MCF 10A (cell line): ENCODE measurements at regions not wholly inside any gene's neighbourhood (a gene's known extent, or its start where the extent isn't known, plus 50 kb on each side); places are given as distances from the start of the nearest gene placed in this dataset.

Experiments used
- BruUV-seq: library from RNA; stranded (reverse); fragments of 400-500 nt; replicated peaks from 2 replicates; lab custom pipeline; 2021; lab: Mats Ljungman, UMichigan
- CTCF ChIA-PET: fragments of 300-600 bp; sonication (Branson Sonifier 250); formaldehyde crosslinking; extraction: SDS; loops from one replicate; lab custom pipeline; 2021; ENCODE audit warnings: antibody characterized with exemption, inconsistent platforms; lab: Yijun Ruan, JAX
- POLR2A ChIA-PET: fragments of 300-600, 350-650 bp; sonication (Branson Sonifier 250); formaldehyde crosslinking; extraction: SDS; loops from one replicate; lab custom pipeline; 2020; ENCODE audit warnings: antibody characterized with exemption, inconsistent platforms; lab: Yijun Ruan, JAX
- DNase-seq: peaks from one replicate; pipeline ENCODE4 v3.0.0-alpha.2; 2018; ENCODE audit not compliant: unreplicated experiment
- H3K27ac Mint-ChIP-seq: one replicate; pipeline ENCODE4 v1.8.0; 2022; ENCODE audit warnings: mild to moderate bottlenecking, low read depth, mixed read lengths; ENCODE audit not compliant: unreplicated experiment
- H3K27me3 Mint-ChIP-seq: one replicate; pipeline ENCODE4 v1.8.0; 2022; ENCODE audit warnings: mixed read lengths; ENCODE audit not compliant: insufficient read depth, unreplicated experiment
- H3K36me3 Mint-ChIP-seq: one replicate; pipeline ENCODE4 v1.8.0; 2022; ENCODE audit warnings: mild to moderate bottlenecking, moderate library complexity, mixed read lengths; ENCODE audit not compliant: insufficient read depth, unreplicated experiment
- H3K4me1 Mint-ChIP-seq: one replicate; pipeline ENCODE4 v1.8.0; 2022; ENCODE audit warnings: mixed read lengths; ENCODE audit not compliant: insufficient read depth, unreplicated experiment
- H3K4me3 Mint-ChIP-seq: one replicate; pipeline ENCODE4 v1.8.0; 2022; ENCODE audit warnings: mild to moderate bottlenecking, moderate library complexity, mixed read lengths; ENCODE audit not compliant: unreplicated experiment
- H3K9me3 Mint-ChIP-seq: one replicate; pipeline ENCODE4 v1.8.0; 2022; ENCODE audit warnings: mixed read lengths; ENCODE audit not compliant: unreplicated experiment
- CTCF ChIP-seq: fragments of 200-600 bp; IDR thresholded peaks from one replicate; pipeline ENCODE4 v1.8.0; 2022; ENCODE audit warnings: antibody characterized with exemption, mild to moderate bottlenecking; ENCODE audit not compliant: unreplicated experiment
- intact Hi-C: fragments of 100-400 bp; cut with micrococcal nuclease; formaldehyde crosslinking; loops from 2 replicates; pipeline ENCODE4 v1.14.1; 2022

- intact Hi-C loops = no loop called here
- no peaks in the 10 kb centered on the region for H3K9me3 Mint-ChIP-seq
- no TSS peak for BruUV-seq
- CTCF ChIA-PET = no interaction called here
- no peak for DNase-seq
- no peaks in the 10 kb centered on the region for H3K36me3 Mint-ChIP-seq
- no peak overlapping the region for H3K27ac Mint-ChIP-seq
- H3K4me1 Mint-ChIP-seq = no peaks in the 10 kb centered on the region
- no peak overlapping the region for H3K4me3 Mint-ChIP-seq
- no peaks in the 10 kb centered on the region for H3K27me3 Mint-ChIP-seq
- TF ChIP-seq CTCF = no peak
- POLR2A ChIA-PET = no interaction called here
These were observed 2064.4 kb upstream of the C9orf72 start for GRCh38 chr9:29637471-29638237.

- Mint-ChIP-seq H3K27ac (no peak overlapping the region), H3K9me3 (no peaks in the 10 kb centered on the region), H3K36me3 (no peaks in the 10 kb centered on the region), H3K4me3 (no peak overlapping the region), H3K4me1 (no peaks in the 10 kb centered on the region), H3K27me3 (no peaks in the 10 kb centered on the region)
- ChIA-PET POLR2A (interaction anchor here (0.6 kb wide), 1 partner anchor 86 kb away, joined by 3 read pairs; no protein-coding TSS in a partner anchor), CTCF (no interaction called here)
- no peak for DNase-seq
- intact Hi-C loops = no loop called here
- TF ChIP-seq CTCF = no peak
- BruUV-seq = no TSS peak
These were observed 2067.2 kb upstream of the C9orf72 start for GRCh38 chr9:29640507-29640906.

- Mint-ChIP-seq H3K4me1 (no peaks in the 10 kb centered on the region), H3K36me3 (no peaks in the 10 kb centered on the region), H3K27ac (no peak overlapping the region), H3K4me3 (no peak overlapping the region), H3K27me3 (no peaks in the 10 kb centered on the region), H3K9me3 (no peaks in the 10 kb centered on the region)
- TF ChIP-seq CTCF = no peak
- no TSS peak for BruUV-seq
- ChIA-PET POLR2A (no interaction called here), CTCF (interaction anchor here (0.6 kb wide), 1 partner anchor 10 kb away, joined by 3 read pairs; no protein-coding TSS in a partner anchor)
- intact Hi-C loops = no loop called here
- no peak for DNase-seq
These were observed 2071.2 kb upstream of the C9orf72 start for GRCh38 chr9:29644514-29644913.

GRCh38 chr9:29647451-29647850 is 2074.2 kb upstream of the C9orf72 start:
- no peak overlapping the region for H3K27ac Mint-ChIP-seq
- no peaks in the 10 kb centered on the region for H3K27me3 Mint-ChIP-seq
- BruUV-seq = no TSS peak
- no peak overlapping the region for H3K4me3 Mint-ChIP-seq
- no peaks in the 10 kb centered on the region for H3K36me3 Mint-ChIP-seq
- intact Hi-C loops = no loop called here
- TF ChIP-seq CTCF = no peak
- H3K9me3 Mint-ChIP-seq = no peaks in the 10 kb centered on the region
- CTCF ChIA-PET = no interaction called here
- DNase-seq = no peak
- H3K4me1 Mint-ChIP-seq = no peaks in the 10 kb centered on the region
- POLR2A ChIA-PET = no interaction called here
